Smooth muscle cell (in vitro differentiated cells): ENCODE measurements at regions not wholly inside any gene's neighbourhood (a gene's known extent, or its start where the extent isn't known, plus 50 kb on each side); places are given as distances from the start of the nearest gene placed in this dataset.

ENCODE experiments used
- DNase-seq: peaks from one replicate; lab custom pipeline; 2025; ENCODE audit not compliant: unreplicated experiment; lab: John Stamatoyannopoulos, UW
- H2AFZ ChIP-seq: fragments of 200-600 bp; sonication (generic); 2 replicates; pipeline ENCODE4 v1.6.0; 2016; ENCODE audit warnings: antibody characterized with exemption, low read depth, mild to moderate bottlenecking
- H3F3A ChIP-seq: fragments of 200-600 bp; sonication (generic); 2 replicates; pipeline ENCODE4 v1.6.0; 2017; ENCODE audit warnings: antibody characterized with exemption, low read depth
- H3K27ac ChIP-seq: fragments of 200-600 bp; sonication (generic); 2 replicates; pipeline ENCODE4 v1.5.1; 2016; ENCODE audit warnings: low read depth, mild to moderate bottlenecking
- H3K27me3 ChIP-seq: fragments of 200-600 bp; sonication (generic); 2 replicates; pipeline ENCODE4 v1.6.1; 2016; ENCODE audit warnings: low read depth, mild to moderate bottlenecking
- H3K36me3 ChIP-seq: fragments of 200-600 bp; sonication (generic); 2 replicates; pipeline ENCODE4 v1.5.1; 2016; ENCODE audit warnings: low read depth
- H3K4me1 ChIP-seq: fragments of 200-600 bp; sonication (generic); 2 replicates; pipeline ENCODE4 v1.5.1; 2016; ENCODE audit warnings: low read depth
- H3K4me2 ChIP-seq: fragments of 200-600 bp; sonication (generic); 2 replicates; pipeline ENCODE4 v1.6.0; 2016; ENCODE audit warnings: mild to moderate bottlenecking
- H3K4me3 ChIP-seq: fragments of 200-600 bp; sonication (generic); 2 replicates; pipeline ENCODE4 v1.5.1; 2016; ENCODE audit warnings: mild to moderate bottlenecking
- H3K79me2 ChIP-seq: fragments of 200-600 bp; sonication (generic); 2 replicates; pipeline ENCODE4 v1.6.0; 2016; ENCODE audit warnings: low read depth, mild to moderate bottlenecking
- H3K9ac ChIP-seq: fragments of 200-600 bp; sonication (generic); 2 replicates; pipeline ENCODE4 v1.6.0; 2016; ENCODE audit warnings: low read depth
- H3K9me3 ChIP-seq: fragments of 200-600 bp; sonication (generic); replicated peaks from 2 replicates; pipeline ENCODE4 v1.5.1; 2016; ENCODE audit warnings: low read depth
- H4K20me1 ChIP-seq: fragments of 200-600 bp; sonication (generic); 2 replicates; pipeline ENCODE4 v1.6.0; 2016; ENCODE audit warnings: low read depth
- WGBS: methylation state at CpG from one replicate; pipeline ENCODE4 v1.1.7; 2016; ENCODE audit warnings: low lambda C conversion rate; 5-methylcytosine and 5-hydroxymethylcytosine counted together
- TF ChIP-seq, protein P1 (sequence below): fragments of 200-600 bp; sonication (generic); IDR thresholded peaks from 2 replicates; pipeline ENCODE4 v1.5.1; 2017; ENCODE audit warnings: borderline replicate concordance, mild to moderate bottlenecking, antibody characterized with exemption; ENCODE audit not compliant: insufficient read depth, poor library complexity, severe bottlenecking

- TF ChIP-seq, protein P1, sequence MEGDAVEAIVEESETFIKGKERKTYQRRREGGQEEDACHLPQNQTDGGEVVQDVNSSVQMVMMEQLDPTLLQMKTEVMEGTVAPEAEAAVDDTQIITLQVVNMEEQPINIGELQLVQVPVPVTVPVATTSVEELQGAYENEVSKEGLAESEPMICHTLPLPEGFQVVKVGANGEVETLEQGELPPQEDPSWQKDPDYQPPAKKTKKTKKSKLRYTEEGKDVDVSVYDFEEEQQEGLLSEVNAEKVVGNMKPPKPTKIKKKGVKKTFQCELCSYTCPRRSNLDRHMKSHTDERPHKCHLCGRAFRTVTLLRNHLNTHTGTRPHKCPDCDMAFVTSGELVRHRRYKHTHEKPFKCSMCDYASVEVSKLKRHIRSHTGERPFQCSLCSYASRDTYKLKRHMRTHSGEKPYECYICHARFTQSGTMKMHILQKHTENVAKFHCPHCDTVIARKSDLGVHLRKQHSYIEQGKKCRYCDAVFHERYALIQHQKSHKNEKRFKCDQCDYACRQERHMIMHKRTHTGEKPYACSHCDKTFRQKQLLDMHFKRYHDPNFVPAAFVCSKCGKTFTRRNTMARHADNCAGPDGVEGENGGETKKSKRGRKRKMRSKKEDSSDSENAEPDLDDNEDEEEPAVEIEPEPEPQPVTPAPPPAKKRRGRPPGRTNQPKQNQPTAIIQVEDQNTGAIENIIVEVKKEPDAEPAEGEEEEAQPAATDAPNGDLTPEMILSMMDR: no peak
- Histone ChIP-seq H3K4me1 (no peaks in the 10 kb centered on the region), H3K9ac (no peak overlapping the region), H3K9me3 (no peaks in the 10 kb centered on the region), H3F3A (no peaks in the 10 kb centered on the region), H4K20me1 (no peaks in the 10 kb centered on the region), H3K27me3 (no peaks in the 10 kb centered on the region), H3K27ac (no peak overlapping the region), H3K4me3 (no peak overlapping the region), H3K4me2 (no peak overlapping the region), H2AFZ (no peak overlapping the region), H3K36me3 (no peaks in the 10 kb centered on the region), H3K79me2 (no peaks in the 10 kb centered on the region)
- DNase-seq: no peak
- 70% methylated on average over 8 of the region's 8 CpGs for WGBS
Measured at GRCh38 chr14:39860596-39861228, 428.5 kb upstream of the FBXO33 start.

DNA sequence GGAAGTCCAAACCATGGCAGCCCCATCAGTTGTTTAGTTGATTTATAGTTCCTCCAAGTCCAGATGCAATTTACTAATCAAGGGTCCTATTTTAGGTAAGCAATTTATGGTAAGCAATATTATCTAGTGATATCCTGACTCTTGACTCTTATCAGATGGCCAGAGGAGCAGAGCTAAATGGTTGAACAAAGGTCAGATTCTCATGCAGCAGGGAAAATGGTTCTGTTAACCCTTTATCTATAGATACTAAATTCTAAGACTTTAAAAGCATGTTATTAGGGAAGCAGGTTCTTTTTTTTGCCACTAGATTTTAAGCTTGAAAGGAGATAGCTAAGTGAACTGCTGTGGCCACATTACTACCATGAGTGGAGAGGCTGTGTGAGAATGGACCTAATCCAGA, 427.1 kb upstream of the FBXO33 start:
- no peaks in the 10 kb centered on the region for H3K4me1 ChIP-seq
- no peaks in the 10 kb centered on the region for H4K20me1 ChIP-seq
- no peaks in the 10 kb centered on the region for H3K27me3 ChIP-seq
- no peak for DNase-seq
- TF ChIP-seq, protein P1: no peak
- H3K36me3 ChIP-seq: no peaks in the 10 kb centered on the region
- H2AFZ ChIP-seq: no peak overlapping the region
- H3K9ac ChIP-seq: no peak overlapping the region
- no peak overlapping the region for H3K4me2 ChIP-seq
- H3K9me3 ChIP-seq: no peaks in the 10 kb centered on the region
- H3K79me2 ChIP-seq: no peaks in the 10 kb centered on the region
- H3K27ac ChIP-seq: no peak overlapping the region
- no peaks in the 10 kb centered on the region for H3F3A ChIP-seq
- H3K4me3 ChIP-seq: no peak overlapping the region

DNA sequence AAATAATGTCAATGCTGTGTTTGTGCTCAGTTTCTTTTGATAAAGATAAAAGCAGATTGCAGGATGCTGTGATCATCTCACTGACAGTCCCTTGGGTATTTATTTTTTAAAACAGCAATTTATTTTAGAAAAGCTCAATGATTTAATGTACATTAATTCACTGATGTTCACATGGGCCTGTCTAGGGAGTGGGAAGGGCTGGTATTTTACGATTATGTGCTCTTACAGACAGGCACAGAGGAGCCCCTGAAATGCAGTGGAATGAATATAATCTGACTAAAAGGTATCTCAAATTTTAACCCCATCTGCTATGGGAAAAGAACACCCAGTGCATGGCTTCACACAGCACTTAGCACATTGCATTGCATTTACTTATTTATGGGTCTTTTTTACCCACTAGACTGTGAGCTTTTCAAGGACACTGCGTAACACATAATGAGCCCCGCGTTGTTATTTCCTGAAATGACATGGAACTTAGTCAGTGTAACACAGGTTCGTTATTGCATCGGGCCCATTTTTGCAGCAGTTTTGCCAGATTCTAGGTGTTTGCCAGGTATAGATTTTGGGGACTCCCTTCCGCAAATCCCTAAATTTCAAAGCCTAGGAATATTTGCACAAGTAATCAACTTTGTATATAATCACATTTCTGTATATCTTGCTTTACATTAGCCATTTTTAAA, 425.3 kb upstream of the FBXO33 start:
- no peak for DNase-seq
- H3K4me2 ChIP-seq: no peak overlapping the region
- TF ChIP-seq, protein P1: no peak
- no peak overlapping the region for H3K27ac ChIP-seq
- H3K4me3 ChIP-seq: no peak overlapping the region
- H3K9ac ChIP-seq: no peak overlapping the region
- no peaks in the 10 kb centered on the region for H4K20me1 ChIP-seq
- no peaks in the 10 kb centered on the region for H3K9me3 ChIP-seq
- WGBS: 87% methylated on average over 7 of the region's 7 CpGs
- no peaks in the 10 kb centered on the region for H3K79me2 ChIP-seq
- no peak overlapping the region for H2AFZ ChIP-seq
- no peaks in the 10 kb centered on the region for H3K4me1 ChIP-seq
- H3K27me3 ChIP-seq: no peaks in the 10 kb centered on the region
- H3F3A ChIP-seq: no peaks in the 10 kb centered on the region
- no peaks in the 10 kb centered on the region for H3K36me3 ChIP-seq

- H2AFZ ChIP-seq: no peak overlapping the region
- no peaks in the 10 kb centered on the region for H3K9me3 ChIP-seq
- H3K79me2 ChIP-seq: no peaks in the 10 kb centered on the region
- TF ChIP-seq, protein P1: no peak
- H3K4me2 ChIP-seq: no peak overlapping the region
- H3K4me3 ChIP-seq: no peak overlapping the region
- H3K4me1 ChIP-seq: no peaks in the 10 kb centered on the region
- no peak overlapping the region for H3K27ac ChIP-seq
- no peak for DNase-seq
- H3K36me3 ChIP-seq: no peaks in the 10 kb centered on the region
- no peak overlapping the region for H3K9ac ChIP-seq
- H3F3A ChIP-seq: no peaks in the 10 kb centered on the region
- no peaks in the 10 kb centered on the region for H3K27me3 ChIP-seq
- H4K20me1 ChIP-seq: no peaks in the 10 kb centered on the region
- WGBS: 94% methylated on average over 1 of the region's 1 CpG
Measured at GRCh38 chr14:39853441-39853840, 421.2 kb upstream of the FBXO33 start.
